ENCODE measurements at regions not wholly inside any gene's neighbourhood (a gene's known extent, or its start where the extent isn't known, plus 50 kb on each side); places are given as distances from the start of the nearest gene placed in this dataset.

- TF ChIP-seq RAD51 (IDR thresholded peaks at IDR 0.05; ENCODE audit: borderline replicate concordance) = no peak
- no peak for TF ChIP-seq ZNF451 (CRISPR knock-in tag; IDR thresholded peaks at IDR 0.05)
- TF ChIP-seq CHCHD3 (CRISPR knock-in tag; IDR thresholded peaks at IDR 0.05) = no peak
- peak; percentile 79; the same call in 1 of the 2 replicates for TF ChIP-seq TFDP1 (CRISPR knock-in tag; IDR thresholded peaks at IDR 0.05; ENCODE audit: borderline replicate concordance)
- TF ChIP-seq ZNF619 (CRISPR knock-in tag; IDR thresholded peaks at IDR 0.05) = no peak
- no peak for TF ChIP-seq ZSCAN9 (CRISPR knock-in tag; IDR thresholded peaks at IDR 0.05; ENCODE audit: borderline replicate concordance)
- TF ChIP-seq PHF5A (CRISPR knock-in tag; IDR thresholded peaks at IDR 0.05; ENCODE audit: low read depth, unreplicated experiment) = peak; percentile 9
- TF ChIP-seq ARID3A (IDR thresholded peaks at IDR 0.05; ENCODE audit: low read depth, low read length) = no peak
- TF ChIP-seq CREB1 (IDR thresholded peaks at IDR 0.05) = no peak
- peak; percentile 49; the same call in 1 of the 2 replicates for TF ChIP-seq CREB1 (CRISPR knock-in tag; IDR thresholded peaks at IDR 0.05)
- TF ChIP-seq BCL6 (CRISPR knock-in tag; IDR thresholded peaks at IDR 0.05) = 0 out of 2 replicates have a peak, but pooled peaks have one; percentile 7
- no peak for TF ChIP-seq SRSF9 (IDR thresholded peaks at IDR 0.05; ENCODE audit: borderline replicate concordance, insufficient read depth, low read depth, low read length, poor library complexity, severe bottlenecking)
- TF ChIP-seq CENPT (CRISPR knock-in tag; IDR thresholded peaks at IDR 0.05; ENCODE audit: low read depth) = no peak
- TF ChIP-seq SYNCRIP (IDR thresholded peaks at IDR 0.05; ENCODE audit: insufficient read depth, low read depth, low read length) = no peak
- TF ChIP-seq SATB2 (CRISPR knock-in tag; IDR thresholded peaks at IDR 0.05) = peak; percentile 8; the same call in 1 of the 2 replicates
- TF ChIP-seq TCF7L2 (IDR thresholded peaks at IDR 0.05; ENCODE audit: low read depth, low read length) = no peak
- no peak for TF ChIP-seq KLF15 (CRISPR knock-in tag; IDR thresholded peaks at IDR 0.05; ENCODE audit: borderline replicate concordance)
- TF ChIP-seq FOXO4 (CRISPR knock-in tag; conservative IDR thresholded peaks at IDR 0.05) = no peak
- TF ChIP-seq ZNF646 (CRISPR knock-in tag; IDR thresholded peaks at IDR 0.05) = no peak
Observed at GRCh38 chr3:177358091-177358976, 161.1 kb upstream of the TBL1XR1 start (continued).
